T-helper 2 cell treated with Interferon-gamma antibody and Interleukin-4, amounts not matched to agents 5 μg/mL and 100 μg/mL, for 36 hours (primary cell): ENCODE measurements at regions not wholly inside any gene's neighbourhood (a gene's known extent, or its start where the extent isn't known, plus 50 kb on each side); places are given as distances from the start of the nearest gene placed in this dataset.
"Not testable (repeated sequence)": the region's sequence is repeated elsewhere in the genome, so short reads cannot be mapped to it uniquely, and the experiment has no call there.

Source experiments
- DNase-seq: peaks from one replicate; pipeline ENCODE4 v3.0.0; 2021; ENCODE audit warnings: low spot score
- H3K27ac Mint-ChIP-seq: one replicate; pipeline ENCODE4 v1.8.0; 2021; ENCODE audit warnings: mild to moderate bottlenecking, mixed read lengths
- H3K27me3 Mint-ChIP-seq: one replicate; pipeline ENCODE4 v1.8.0; 2021; ENCODE audit warnings: low read depth, mixed read lengths
- H3K36me3 Mint-ChIP-seq: one replicate; pipeline ENCODE4 v1.8.0; 2021; ENCODE audit warnings: low read depth, mixed read lengths
- H3K4me1 Mint-ChIP-seq: one replicate; pipeline ENCODE4 v1.8.0; 2021; ENCODE audit warnings: low read depth, mixed read lengths
- H3K4me3 Mint-ChIP-seq: one replicate; pipeline ENCODE4 v1.8.0; 2022; ENCODE audit warnings: mild to moderate bottlenecking, moderate library complexity, mixed read lengths
- H3K9me3 Mint-ChIP-seq: one replicate; pipeline ENCODE4 v1.8.0; 2021; ENCODE audit warnings: mixed read lengths

DNA sequence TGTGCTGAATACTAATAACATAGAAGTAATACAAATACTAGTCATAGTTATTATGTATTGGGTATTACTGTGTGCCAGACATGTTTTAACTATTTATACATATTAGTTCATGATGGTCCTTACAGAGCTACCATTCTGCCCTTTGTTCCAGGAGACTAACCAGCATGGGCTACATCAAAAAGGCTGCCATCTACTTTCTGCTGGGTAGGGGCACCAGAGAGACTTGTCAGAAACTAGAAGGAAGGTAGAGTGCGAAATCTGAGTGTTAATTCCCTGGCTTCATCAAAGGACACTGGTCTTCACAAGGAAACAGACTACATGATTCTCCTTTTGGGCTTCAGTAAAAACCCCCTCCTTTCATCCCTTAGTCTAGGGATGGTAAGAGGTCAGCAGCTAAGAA is 347.8 kb downstream of the GBA3 start:
- Mint-ChIP-seq H3K27me3 (no peaks in the 10 kb centered on the region), H3K27ac (no peak overlapping the region), H3K4me3 (no peak overlapping the region), H3K4me1 (no peaks in the 10 kb centered on the region), H3K9me3 (no peaks in the 10 kb centered on the region), H3K36me3 (no peaks in the 10 kb centered on the region)
- no peak for DNase-seq

DNA sequence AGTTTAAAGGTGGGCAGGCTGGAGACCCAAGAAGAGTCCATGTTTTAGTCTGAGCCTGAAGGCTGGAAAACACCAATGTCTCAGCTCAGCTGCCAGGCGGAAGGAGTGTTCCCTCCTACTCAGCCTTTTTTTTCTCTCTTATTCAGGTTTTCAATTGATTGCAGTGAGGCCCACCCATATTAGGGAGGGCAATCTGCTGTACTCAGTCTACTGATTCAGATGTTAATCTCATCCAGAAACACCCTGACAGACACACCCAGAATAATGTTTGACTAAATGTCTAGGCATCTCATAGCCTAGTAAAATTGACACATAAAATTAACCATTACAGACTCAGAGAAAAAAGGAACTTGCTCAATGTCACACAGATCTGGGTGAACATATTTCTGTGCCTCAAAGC is 347.1 kb downstream of the GBA3 start:
- no peaks in the 10 kb centered on the region for H3K4me1 Mint-ChIP-seq
- DNase-seq: no peak
- H3K4me3 Mint-ChIP-seq: no peak overlapping the region
- no peak overlapping the region for H3K27ac Mint-ChIP-seq
- no peaks in the 10 kb centered on the region for H3K9me3 Mint-ChIP-seq
- H3K36me3 Mint-ChIP-seq: no peaks in the 10 kb centered on the region
- H3K27me3 Mint-ChIP-seq: no peaks in the 10 kb centered on the region

DNA sequence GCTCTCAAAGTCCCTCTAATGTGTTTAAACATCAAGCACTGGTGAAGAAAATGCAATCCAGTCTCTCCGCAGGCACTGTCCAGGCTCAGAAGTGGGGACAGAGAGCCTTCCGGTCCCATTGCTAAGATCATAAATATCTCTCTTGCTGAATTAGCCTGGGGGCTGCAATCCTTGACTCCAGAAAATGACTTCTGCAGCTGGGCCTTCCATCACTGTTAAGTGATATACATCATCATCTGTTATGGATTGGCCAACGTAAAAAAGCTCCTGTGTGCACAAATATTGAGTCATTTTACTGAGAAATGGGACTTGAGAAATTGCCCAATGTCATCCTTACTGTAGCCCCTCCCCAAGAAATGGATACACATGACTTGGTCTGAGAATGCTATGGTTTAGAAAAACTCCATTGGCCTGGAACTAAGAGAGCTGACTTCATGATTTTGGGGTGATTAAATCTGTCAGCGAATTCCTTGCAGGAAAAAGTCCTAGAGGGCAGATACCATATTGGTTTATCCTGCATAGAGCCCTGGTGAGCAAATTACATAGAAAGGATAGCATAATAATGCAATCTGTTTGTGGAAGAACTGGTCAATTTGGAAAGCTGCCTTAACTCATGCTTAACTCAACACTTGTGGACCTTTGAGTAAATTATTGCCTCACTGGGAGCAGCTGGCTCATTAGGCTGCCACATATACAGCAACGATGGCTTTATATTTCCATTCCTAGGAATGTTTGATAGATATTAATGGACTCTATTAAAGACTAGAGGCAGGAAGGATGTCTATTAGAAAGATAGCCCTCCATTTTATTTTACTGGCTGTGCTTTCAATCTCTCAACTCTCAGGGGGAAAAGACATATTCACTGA is 346.1 kb downstream of the GBA3 start:
- Mint-ChIP-seq H3K27ac (no peak overlapping the region), H3K27me3 (no peaks in the 10 kb centered on the region), H3K36me3 (no peaks in the 10 kb centered on the region), H3K9me3 (no peaks in the 10 kb centered on the region), H3K4me3 (no peak overlapping the region), H3K4me1 (no peaks in the 10 kb centered on the region)
- no peak for DNase-seq

DNA sequence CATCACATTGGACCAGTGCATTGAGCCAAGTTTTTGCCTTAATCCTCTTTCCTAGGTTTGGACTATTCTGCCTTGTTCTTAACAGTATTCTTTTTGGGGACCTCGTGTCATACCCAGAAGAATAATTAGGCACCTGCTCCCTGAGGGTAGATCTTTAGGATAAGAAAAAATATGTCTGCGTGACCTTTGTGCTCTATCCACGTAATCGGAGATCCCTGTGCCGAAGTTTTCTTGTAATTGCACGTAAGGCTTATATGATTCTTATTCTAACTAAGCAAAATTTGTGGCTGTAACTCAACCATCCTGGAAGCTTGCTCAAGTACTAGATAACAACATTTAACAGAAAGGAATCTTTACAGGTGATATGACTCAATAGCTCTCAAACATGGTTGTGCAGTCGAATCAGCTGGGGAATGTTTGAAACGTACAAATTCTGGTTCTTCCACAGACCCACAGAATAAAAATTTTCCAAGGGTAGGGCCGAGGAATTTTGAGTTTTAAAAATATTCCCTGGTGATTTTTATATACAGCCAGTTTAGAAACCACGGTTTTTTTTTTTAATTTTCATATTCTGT is 344.3 kb downstream of the GBA3 start:
- H3K27ac Mint-ChIP-seq: no peak overlapping the region
- no peaks in the 10 kb centered on the region for H3K9me3 Mint-ChIP-seq
- no peaks in the 10 kb centered on the region for H3K27me3 Mint-ChIP-seq
- no peaks in the 10 kb centered on the region for H3K36me3 Mint-ChIP-seq
- no peak for DNase-seq
- H3K4me1 Mint-ChIP-seq: no peaks in the 10 kb centered on the region
- no peak overlapping the region for H3K4me3 Mint-ChIP-seq

DNA sequence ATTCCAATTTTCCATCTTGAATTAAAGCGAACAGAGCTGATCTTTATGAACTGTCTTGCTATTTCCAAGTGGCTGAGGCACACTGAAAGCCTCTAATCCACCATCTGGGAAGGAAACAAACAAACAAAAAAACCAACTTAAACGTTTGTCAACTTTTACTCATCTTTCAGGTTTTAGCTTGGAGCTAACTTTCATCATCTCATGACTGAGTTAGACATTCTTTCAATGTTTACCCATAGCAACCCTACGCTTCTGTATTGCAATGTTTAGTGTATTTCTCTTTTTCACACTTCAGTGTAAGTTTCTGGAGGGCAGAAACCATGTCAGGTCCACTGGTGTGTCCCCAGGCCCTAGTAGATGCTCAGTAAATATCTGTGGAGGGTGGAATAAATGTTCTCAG is 343.8 kb downstream of the GBA3 start:
- H3K27ac Mint-ChIP-seq: no peak overlapping the region
- no peaks in the 10 kb centered on the region for H3K4me1 Mint-ChIP-seq
- H3K36me3 Mint-ChIP-seq: no peaks in the 10 kb centered on the region
- no peak overlapping the region for H3K4me3 Mint-ChIP-seq
- no peaks in the 10 kb centered on the region for H3K9me3 Mint-ChIP-seq
- no peaks in the 10 kb centered on the region for H3K27me3 Mint-ChIP-seq
- DNase-seq: no peak

DNA sequence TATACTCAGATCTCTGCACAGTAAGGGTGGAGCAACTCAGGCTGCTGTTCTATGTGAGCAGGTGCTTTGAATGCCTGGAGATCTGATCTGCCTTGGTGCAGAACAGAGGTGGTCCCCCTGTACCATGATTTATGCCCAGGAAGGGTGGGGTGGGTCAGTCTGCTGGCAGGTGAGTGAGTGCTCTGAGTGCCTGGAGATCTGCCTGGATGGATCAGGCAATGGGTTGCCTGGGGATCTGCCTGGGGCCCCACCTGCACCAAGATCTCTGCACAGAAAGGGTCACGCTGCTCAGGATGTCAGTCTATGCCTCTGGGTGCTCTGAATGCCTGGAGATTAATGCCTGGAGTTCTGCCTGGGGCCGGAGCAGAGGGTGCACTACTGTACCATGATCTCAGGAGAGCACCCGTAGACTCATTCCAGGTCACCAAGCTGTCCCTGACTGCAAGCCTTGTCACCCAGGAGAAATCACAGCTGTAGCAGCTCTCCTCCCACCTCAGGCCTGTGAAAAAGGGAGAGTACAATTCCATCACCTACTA is 342.9 kb downstream of the GBA3 start:
- H3K9me3 Mint-ChIP-seq: no peaks in the 10 kb centered on the region
- H3K27me3 Mint-ChIP-seq: no peaks in the 10 kb centered on the region
- H3K4me1 Mint-ChIP-seq: no peaks in the 10 kb centered on the region
- no peaks in the 10 kb centered on the region for H3K36me3 Mint-ChIP-seq
- no peak overlapping the region for H3K27ac Mint-ChIP-seq
- H3K4me3 Mint-ChIP-seq: no peak overlapping the region
- no peak for DNase-seq

DNA sequence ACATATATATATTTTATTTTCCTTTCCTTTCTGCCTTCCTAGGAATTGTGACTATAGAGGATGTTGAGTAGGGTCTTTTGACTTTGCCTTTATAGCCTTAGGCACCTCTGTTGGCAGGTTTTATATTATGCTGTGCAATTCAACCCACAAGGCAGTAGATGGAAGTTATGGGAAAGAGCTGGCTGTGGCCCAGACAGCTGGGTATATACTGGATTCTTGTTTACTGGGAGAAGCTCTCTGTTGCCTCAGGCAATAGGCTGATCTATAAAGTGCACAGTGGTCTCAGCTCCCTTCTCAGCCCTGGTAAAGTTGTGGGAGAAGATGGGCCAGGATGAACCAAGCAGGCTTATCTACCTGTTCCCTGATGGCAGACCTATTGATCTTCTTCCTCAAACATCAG is 342.0 kb downstream of the GBA3 start:
- no peak for DNase-seq
- Mint-ChIP-seq H3K27ac (no peak overlapping the region), H3K9me3 (no peaks in the 10 kb centered on the region), H3K36me3 (no peaks in the 10 kb centered on the region), H3K4me3 (no peak overlapping the region), H3K27me3 (no peaks in the 10 kb centered on the region), H3K4me1 (no peaks in the 10 kb centered on the region)

DNA sequence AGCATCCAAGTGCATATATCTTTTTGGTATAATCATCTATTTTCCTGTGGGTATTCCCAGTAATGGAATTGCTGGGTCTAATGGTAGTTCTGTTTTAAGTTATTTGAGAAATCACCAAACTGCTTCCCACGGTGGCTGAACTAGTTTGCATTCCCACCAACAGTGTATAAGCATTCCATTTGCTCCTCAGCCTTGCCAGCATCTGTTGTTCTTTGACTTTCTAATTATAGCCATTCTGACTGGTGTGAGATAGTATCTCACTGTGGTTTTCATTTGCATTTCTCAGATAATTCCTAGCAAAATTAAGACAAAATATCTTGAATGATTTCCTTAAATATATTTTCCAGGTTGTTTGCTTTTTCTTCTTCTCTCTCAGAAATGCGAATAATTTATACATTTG is 341.1 kb downstream of the GBA3 start:
- Mint-ChIP-seq H3K27ac (no peak overlapping the region), H3K4me3 (no peak overlapping the region), H3K9me3 (no peaks in the 10 kb centered on the region), H3K4me1 (no peaks in the 10 kb centered on the region), H3K27me3 (no peaks in the 10 kb centered on the region), H3K36me3 (no peaks in the 10 kb centered on the region)
- no peak for DNase-seq

DNA sequence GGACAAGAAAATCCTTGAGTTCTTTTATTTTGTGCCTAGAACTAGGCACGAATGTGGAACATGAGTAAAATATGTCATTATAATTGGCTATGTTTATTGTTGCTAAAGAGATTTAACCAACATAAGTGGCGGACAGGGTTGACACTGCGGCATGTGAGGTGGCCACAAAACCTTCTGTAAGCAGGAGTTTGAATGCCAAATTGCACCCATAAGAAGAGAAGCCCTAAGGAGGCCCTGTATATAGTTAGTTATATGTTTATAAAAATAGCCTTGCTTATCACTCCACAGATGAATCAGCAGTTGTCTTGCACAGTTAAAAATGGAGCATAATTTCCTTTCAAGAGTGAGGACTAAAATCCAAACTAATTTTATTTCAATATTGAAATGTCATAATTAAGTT is 336.1 kb downstream of the GBA3 start:
- H3K36me3 Mint-ChIP-seq: no peaks in the 10 kb centered on the region
- no peak overlapping the region for H3K4me3 Mint-ChIP-seq
- H3K27me3 Mint-ChIP-seq: no peaks in the 10 kb centered on the region
- no peaks in the 10 kb centered on the region for H3K4me1 Mint-ChIP-seq
- DNase-seq: no peak
- no peak overlapping the region for H3K27ac Mint-ChIP-seq
- no peaks in the 10 kb centered on the region for H3K9me3 Mint-ChIP-seq

DNA sequence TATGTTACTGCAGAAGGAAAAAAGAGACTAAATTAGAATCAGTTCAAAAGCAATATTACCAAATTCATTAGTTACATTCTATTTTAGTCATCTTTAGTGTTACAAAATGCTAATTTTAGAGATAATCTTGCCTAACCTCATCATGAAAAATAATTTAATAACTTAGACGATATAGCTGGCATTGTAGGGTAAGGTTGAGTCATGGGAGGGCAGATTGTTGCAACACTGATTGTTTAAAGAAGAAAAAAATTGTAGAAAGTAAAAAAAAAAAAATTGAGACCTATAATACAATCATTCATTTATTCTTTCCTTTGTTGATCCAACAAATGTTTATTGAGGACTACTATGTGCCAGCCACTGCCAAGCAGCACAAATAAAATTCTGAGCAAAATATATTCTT is 330.9 kb downstream of the GBA3 start:
- no peaks in the 10 kb centered on the region for H3K27me3 Mint-ChIP-seq
- no peaks in the 10 kb centered on the region for H3K36me3 Mint-ChIP-seq
- no peak overlapping the region for H3K27ac Mint-ChIP-seq
- no peaks in the 10 kb centered on the region for H3K9me3 Mint-ChIP-seq
- no peaks in the 10 kb centered on the region for H3K4me1 Mint-ChIP-seq
- DNase-seq: no peak
- no peak overlapping the region for H3K4me3 Mint-ChIP-seq

DNA sequence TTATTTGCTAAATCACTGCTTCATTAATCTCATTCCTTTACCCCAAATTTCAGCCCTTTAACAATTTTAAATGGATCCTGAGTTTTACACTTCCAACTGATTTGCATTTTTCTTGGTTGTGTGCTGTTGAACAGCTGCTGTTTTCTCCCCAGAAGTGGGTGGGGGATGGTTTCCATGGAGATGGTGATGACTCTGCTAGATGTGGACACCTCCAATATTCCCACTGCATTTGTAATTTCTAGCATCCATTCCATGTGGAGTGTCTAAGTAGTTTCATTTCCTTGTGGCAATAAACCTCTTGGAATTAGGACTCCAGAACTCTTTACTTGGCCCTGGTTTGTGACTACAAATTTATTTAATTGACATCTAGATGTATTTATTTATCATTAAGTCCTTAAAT is 330.4 kb downstream of the GBA3 start:
- DNase-seq: no peak
- H3K36me3 Mint-ChIP-seq: no peaks in the 10 kb centered on the region
- H3K27me3 Mint-ChIP-seq: no peaks in the 10 kb centered on the region
- no peak overlapping the region for H3K4me3 Mint-ChIP-seq
- no peak overlapping the region for H3K27ac Mint-ChIP-seq
- H3K9me3 Mint-ChIP-seq: no peaks in the 10 kb centered on the region
- H3K4me1 Mint-ChIP-seq: no peaks in the 10 kb centered on the region

DNA sequence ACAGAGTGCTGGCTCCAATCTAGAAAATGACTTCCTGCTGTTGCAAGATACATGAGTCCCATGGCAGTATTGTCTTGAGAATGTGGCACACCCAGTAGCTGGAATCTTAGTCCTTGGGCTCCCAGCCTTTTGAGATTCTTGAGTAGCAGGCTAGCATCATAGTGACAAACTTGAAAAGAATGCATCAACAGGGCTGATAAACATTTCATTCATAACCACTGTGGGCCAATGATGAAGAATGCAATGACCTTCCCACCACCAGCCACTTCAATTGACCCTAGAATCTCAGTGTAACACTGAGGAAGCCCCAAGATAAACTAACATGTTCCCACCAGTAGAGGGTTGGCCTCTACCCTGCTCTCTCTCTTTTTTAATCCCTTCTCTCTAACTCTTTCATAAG is 329.3 kb downstream of the GBA3 start:
- Mint-ChIP-seq H3K27ac (no peak overlapping the region), H3K4me3 (no peak overlapping the region), H3K27me3 (no peaks in the 10 kb centered on the region), H3K4me1 (no peaks in the 10 kb centered on the region), H3K9me3 (no peaks in the 10 kb centered on the region), H3K36me3 (no peaks in the 10 kb centered on the region)
- no peak for DNase-seq

DNA sequence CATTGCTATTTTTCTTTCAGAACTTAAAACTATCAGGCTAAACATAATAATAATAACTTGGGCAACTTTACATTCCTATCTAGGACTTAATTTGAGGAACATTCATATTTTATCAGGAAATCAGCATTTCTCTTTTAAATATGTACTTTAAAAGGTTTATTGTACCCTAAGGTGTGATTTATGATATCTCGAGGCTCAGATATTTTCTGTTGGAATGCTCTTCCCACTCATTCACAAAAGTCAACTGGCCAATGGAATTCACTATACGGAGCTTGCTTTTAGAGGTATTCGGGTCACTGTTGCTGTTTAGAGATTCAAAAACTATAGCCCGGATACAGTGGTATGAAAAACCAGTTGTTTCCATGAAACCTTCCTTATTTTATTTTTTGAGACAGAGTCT is 328.3 kb downstream of the GBA3 start:
- no peak overlapping the region for H3K4me3 Mint-ChIP-seq
- DNase-seq: no peak
- no peaks in the 10 kb centered on the region for H3K36me3 Mint-ChIP-seq
- H3K27me3 Mint-ChIP-seq: no peaks in the 10 kb centered on the region
- no peaks in the 10 kb centered on the region for H3K4me1 Mint-ChIP-seq
- H3K27ac Mint-ChIP-seq: no peak overlapping the region
- no peaks in the 10 kb centered on the region for H3K9me3 Mint-ChIP-seq

DNA sequence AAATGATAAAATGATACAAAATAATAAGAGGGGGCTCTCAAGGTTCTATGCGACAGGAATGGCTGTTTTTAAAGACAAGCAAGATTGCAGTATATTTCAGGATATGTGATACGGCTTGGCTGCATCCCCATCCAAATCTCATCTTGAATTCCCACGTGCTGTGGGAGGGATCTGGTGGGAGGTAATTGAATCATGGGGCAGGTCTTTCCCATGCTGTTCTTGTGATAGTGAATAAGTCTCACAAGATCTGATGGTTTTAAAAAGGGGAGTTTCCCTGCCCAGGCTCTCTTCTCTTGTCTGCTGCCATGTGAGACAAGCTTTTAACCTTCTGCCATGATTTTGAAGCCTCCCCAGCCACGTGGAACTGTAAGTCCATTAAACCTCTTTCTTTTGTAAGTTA is 327.7 kb downstream of the GBA3 start:
- not testable (repeated sequence) for H3K4me1 Mint-ChIP-seq, H3K4me3 Mint-ChIP-seq, DNase-seq, H3K9me3 Mint-ChIP-seq, H3K27ac Mint-ChIP-seq, H3K36me3 Mint-ChIP-seq, H3K27me3 Mint-ChIP-seq

DNA sequence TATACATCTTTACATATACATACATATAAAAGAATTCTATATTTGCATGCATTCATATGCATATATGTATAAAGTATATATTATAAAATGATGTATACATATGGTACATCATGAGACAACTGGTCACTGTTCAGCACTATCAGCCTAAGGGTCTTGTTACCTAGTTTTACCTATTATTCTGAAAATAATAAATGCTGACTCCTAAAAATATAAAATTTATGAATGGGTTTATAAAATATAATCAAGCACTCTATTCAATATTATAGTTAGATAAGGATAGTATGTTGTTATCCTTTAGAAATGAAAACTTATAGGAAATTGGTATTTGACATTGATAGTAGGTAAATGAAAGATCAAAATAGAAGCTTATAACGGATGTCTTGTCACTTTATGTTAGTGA is 324.2 kb downstream of the GBA3 start:
- Mint-ChIP-seq H3K27ac (no peak overlapping the region), H3K4me3 (no peak overlapping the region), H3K36me3 (no peaks in the 10 kb centered on the region), H3K27me3 (no peaks in the 10 kb centered on the region), H3K4me1 (no peaks in the 10 kb centered on the region), H3K9me3 (no peaks in the 10 kb centered on the region)
- no peak for DNase-seq
